ENCODE measurements at regions not wholly inside any gene's neighbourhood (a gene's known extent, or its start where the extent isn't known, plus 50 kb on each side); places are given as distances from the start of the nearest gene placed in this dataset.

GRCh38 chr2:81714817-81715216 is 1410.3 kb upstream of the LRRTM1 start:
- TF ChIP-seq EZH2 (IDR thresholded peaks at IDR 0.05; ENCODE audit: borderline replicate concordance, low read depth, low read length, severe bottlenecking): no peak
- TF ChIP-seq, protein P1, sequence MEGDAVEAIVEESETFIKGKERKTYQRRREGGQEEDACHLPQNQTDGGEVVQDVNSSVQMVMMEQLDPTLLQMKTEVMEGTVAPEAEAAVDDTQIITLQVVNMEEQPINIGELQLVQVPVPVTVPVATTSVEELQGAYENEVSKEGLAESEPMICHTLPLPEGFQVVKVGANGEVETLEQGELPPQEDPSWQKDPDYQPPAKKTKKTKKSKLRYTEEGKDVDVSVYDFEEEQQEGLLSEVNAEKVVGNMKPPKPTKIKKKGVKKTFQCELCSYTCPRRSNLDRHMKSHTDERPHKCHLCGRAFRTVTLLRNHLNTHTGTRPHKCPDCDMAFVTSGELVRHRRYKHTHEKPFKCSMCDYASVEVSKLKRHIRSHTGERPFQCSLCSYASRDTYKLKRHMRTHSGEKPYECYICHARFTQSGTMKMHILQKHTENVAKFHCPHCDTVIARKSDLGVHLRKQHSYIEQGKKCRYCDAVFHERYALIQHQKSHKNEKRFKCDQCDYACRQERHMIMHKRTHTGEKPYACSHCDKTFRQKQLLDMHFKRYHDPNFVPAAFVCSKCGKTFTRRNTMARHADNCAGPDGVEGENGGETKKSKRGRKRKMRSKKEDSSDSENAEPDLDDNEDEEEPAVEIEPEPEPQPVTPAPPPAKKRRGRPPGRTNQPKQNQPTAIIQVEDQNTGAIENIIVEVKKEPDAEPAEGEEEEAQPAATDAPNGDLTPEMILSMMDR (IDR thresholded peaks at IDR 0.05; ENCODE audit: borderline replicate concordance, extremely low read depth, low read length, poor library complexity, severe bottlenecking): no peak
